ENCODE measurements at regions not wholly inside any gene's neighbourhood (a gene's known extent, or its start where the extent isn't known, plus 50 kb on each side); places are given as distances from the start of the nearest gene placed in this dataset.

DNA sequence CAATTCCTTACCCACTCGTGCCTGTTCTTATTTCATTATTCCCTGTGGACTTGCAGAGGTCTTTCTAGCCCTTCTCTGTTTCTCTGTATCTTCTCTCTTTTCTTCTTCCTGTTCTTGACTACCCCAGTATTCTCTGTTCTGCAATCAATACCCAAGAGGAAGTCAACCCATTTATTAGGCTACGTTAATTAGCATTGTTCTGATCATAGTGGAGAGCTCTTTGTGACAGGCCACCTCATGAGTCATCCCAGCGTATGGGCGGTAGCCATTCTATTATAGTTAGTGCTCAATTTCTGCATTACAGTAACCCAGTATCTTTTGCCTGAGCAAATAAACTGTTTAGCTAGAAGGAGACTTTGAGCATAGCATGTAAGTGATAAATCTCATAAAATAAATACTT lies 259.5 kb upstream of the GRM7 start:
- H3K4me3 ChIP-seq (ENCODE audit: low read depth, low read length) = no peak overlapping the region
- TF ChIP-seq, protein P1, sequence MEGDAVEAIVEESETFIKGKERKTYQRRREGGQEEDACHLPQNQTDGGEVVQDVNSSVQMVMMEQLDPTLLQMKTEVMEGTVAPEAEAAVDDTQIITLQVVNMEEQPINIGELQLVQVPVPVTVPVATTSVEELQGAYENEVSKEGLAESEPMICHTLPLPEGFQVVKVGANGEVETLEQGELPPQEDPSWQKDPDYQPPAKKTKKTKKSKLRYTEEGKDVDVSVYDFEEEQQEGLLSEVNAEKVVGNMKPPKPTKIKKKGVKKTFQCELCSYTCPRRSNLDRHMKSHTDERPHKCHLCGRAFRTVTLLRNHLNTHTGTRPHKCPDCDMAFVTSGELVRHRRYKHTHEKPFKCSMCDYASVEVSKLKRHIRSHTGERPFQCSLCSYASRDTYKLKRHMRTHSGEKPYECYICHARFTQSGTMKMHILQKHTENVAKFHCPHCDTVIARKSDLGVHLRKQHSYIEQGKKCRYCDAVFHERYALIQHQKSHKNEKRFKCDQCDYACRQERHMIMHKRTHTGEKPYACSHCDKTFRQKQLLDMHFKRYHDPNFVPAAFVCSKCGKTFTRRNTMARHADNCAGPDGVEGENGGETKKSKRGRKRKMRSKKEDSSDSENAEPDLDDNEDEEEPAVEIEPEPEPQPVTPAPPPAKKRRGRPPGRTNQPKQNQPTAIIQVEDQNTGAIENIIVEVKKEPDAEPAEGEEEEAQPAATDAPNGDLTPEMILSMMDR (IDR thresholded peaks at IDR 0.05; ENCODE audit: insufficient read depth, low read length) = no peak
- no peak for DNase-seq (ENCODE audit: low read depth)

DNA sequence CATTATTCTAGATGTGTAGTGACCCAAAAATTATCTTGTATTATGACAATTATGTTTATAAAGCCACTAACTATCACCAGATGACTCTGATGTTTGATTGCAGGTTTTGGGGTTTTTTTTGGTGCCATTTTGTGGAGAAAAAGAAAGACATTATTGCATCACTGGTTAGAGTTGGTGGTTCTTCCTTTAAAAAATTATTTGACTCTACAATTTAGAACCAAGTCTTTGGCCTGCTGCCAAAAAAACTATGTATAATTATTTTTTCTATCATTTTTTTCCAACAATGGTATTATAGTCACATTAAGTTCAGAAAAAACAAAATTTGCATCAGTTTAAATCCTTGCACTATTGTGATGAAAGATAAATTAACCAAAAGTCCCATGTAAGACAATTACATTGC lies 258.6 kb upstream of the GRM7 start:
- TF ChIP-seq, protein P1 (IDR thresholded peaks at IDR 0.05; ENCODE audit: insufficient read depth, low read length) = no peak
- H3K4me3 ChIP-seq (ENCODE audit: low read depth, low read length) = no peak overlapping the region
- DNase-seq (ENCODE audit: low read depth) = no peak

DNA sequence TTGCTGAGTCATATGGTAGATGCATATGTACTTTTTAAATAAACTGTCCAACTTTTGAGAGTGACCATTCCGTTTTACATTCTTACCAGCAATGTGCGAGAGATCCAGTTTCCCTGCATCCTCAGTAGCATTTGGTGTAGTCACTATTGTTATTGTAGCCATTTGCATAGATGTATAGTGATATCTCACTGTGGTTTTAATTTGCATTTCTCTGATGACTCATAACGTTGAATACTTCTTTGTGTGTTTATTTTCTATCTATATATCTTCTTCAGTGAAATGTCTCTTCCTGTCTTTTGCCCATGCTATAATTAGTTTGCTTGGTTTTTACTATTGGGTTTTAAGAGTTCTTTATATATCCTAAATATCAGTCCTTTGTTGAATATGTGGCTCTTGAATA lies 255.7 kb upstream of the GRM7 start:
- H3K4me3 ChIP-seq (ENCODE audit: low read depth, low read length) = no peak overlapping the region
- DNase-seq (ENCODE audit: low read depth) = no peak
- TF ChIP-seq, protein P1 (IDR thresholded peaks at IDR 0.05; ENCODE audit: insufficient read depth, low read length) = no peak

DNA sequence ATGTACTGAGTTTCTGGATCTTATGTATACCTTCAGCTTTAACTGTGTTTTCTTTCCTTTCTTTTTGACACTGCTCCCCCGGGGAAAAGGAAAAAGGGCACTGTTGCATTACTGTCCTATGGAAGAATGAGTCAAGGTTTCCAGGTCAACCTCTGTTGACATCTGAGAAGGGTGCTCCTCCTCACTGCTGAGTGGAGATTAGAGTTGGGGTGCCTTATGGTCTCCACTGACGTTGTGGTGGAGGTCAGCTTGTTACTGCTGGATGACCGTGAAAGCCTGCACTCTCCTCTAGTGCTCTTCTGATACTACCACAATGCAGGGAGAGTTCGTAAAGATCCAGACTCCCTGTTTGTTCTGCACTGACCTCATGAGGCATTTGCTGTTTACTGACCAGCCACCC lies 252.1 kb upstream of the GRM7 start:
- DNase-seq (ENCODE audit: low read depth) = no peak
- TF ChIP-seq, protein P1 (IDR thresholded peaks at IDR 0.05; ENCODE audit: insufficient read depth, low read length) = no peak
- H3K4me3 ChIP-seq (ENCODE audit: low read depth, low read length) = no peak overlapping the region

DNA sequence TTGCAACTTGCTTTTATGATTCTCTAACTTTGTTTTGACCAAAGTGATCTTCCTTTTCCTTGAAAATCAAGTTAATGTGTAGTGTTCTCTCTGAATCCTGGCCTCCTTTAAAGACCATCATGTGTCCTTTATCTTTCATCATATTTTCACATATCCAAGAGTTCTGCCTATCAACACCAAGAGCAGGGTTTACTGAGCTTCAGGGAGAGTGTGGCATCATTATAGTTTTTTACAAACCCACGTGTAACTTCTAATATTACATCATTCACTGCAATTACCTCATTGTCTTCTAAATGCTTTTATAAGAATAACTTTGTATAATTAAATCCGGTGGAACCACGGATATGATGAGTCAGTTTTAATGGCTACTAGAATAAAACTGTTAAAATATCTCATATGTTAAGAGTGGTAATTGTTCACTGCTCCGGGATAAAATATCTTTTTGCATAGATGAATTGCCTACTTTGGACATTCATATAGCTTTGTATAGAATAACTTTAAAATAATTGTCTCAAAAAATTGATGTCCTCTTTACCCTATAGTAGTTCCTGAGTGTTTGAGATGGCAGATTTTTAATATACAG lies 248.8 kb upstream of the GRM7 start:
- TF ChIP-seq, protein P1 (IDR thresholded peaks at IDR 0.05; ENCODE audit: insufficient read depth, low read length) = no peak
- no peak for DNase-seq (ENCODE audit: low read depth)
- H3K4me3 ChIP-seq (ENCODE audit: low read depth, low read length) = no peak overlapping the region

DNA sequence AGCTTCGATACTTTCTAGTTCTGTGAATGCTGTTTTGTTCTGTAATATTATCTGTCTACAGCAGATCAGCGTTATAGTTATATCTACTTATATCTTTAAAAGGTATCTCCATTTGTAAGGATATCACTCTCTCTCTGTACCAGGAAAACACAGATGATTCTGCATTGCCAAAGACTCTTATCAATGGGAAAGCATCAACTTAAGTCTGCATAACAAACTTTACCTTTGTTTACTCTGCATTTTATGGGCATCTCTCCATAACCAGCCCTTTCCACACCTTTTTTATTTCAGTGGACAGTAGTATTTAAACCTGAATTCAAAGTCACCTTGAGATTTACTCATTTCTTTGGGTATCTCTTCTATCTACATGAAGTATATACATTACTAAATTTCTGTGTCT lies 238.7 kb upstream of the GRM7 start:
- TF ChIP-seq, protein P1 (IDR thresholded peaks at IDR 0.05; ENCODE audit: insufficient read depth, low read length) = no peak

DNA sequence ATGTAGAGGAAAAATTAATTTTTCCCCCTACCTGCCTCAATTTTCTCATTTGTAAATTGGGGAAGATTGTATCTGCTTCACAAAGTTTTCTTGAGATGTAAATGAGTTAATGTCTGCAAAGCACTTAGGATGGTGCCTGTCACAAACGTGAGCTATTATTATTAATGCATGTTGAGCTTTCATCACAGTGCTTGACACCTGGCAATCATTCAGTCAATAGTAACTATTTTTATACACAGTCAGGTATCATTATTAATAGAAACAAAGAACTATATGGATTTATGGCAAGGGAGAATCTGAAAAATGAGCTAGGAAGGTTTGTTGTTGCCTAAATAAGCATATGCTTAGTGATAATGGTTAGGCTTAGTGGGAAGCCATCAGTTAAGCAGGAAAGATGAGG lies 238.2 kb upstream of the GRM7 start:
- no peak for DNase-seq (ENCODE audit: low read depth)
- TF ChIP-seq, protein P1 (IDR thresholded peaks at IDR 0.05; ENCODE audit: insufficient read depth, low read length) = no peak
- H3K4me3 ChIP-seq (ENCODE audit: low read depth, low read length) = no peak overlapping the region

More for the DNA sequence above, 238.7 kb upstream of the GRM7 start:
- no peak overlapping the region for H3K4me3 ChIP-seq (ENCODE audit: low read depth, low read length)
- DNase-seq (ENCODE audit: low read depth) = no peak
